ENCODE measurements at regions not wholly inside any gene's neighbourhood (a gene's known extent, or its start where the extent isn't known, plus 50 kb on each side); places are given as distances from the start of the nearest gene placed in this dataset.

- no peaks in the 10 kb centered on the region for H3K27me3 Mint-ChIP-seq
- H3K9me3 Mint-ChIP-seq (ENCODE audit: low read depth): no peaks in the 10 kb centered on the region
- no peak for ATAC-seq
- no peak for DNase-seq
- no peaks in the 10 kb centered on the region for H3K4me1 Mint-ChIP-seq
- ChIA-PET CTCF (no interaction called here), POLR2A (no interaction called here)
- H3K36me3 Mint-ChIP-seq (ENCODE audit: low read depth): no peaks in the 10 kb centered on the region
- H3K4me3 Mint-ChIP-seq: no peak overlapping the region
- no peak overlapping the region for H3K27ac Mint-ChIP-seq
- intact Hi-C loops (cut with DNase I, micrococcal nuclease): no loop called here
Measured at GRCh38 chr2:180231015-180231414, 223.9 kb upstream of the CWC22 start.

GRCh38 chr2:180227461-180227860 is 220.4 kb upstream of the CWC22 start:
- H3K4me1 Mint-ChIP-seq: no peaks in the 10 kb centered on the region
- intact Hi-C loops (cut with DNase I, micrococcal nuclease): no loop called here
- DNase-seq (no peak), ATAC-seq (no peak)
- POLR2A ChIA-PET: no interaction called here
- no peak overlapping the region for H3K4me3 Mint-ChIP-seq
- CTCF ChIA-PET: no interaction called here
- no peak overlapping the region for H3K27ac Mint-ChIP-seq
- no peaks in the 10 kb centered on the region for H3K27me3 Mint-ChIP-seq
- H3K9me3 Mint-ChIP-seq (ENCODE audit: low read depth): peaks cover 8% of the 10 kb centered on the region
- H3K36me3 Mint-ChIP-seq (ENCODE audit: low read depth): no peaks in the 10 kb centered on the region

GRCh38 chr2:180225118-180225517 is 218.0 kb upstream of the CWC22 start:
- intact Hi-C loops (cut with DNase I, micrococcal nuclease): no loop called here
- peaks cover 2% of the 10 kb centered on the region for H3K27me3 Mint-ChIP-seq
- H3K9me3 Mint-ChIP-seq (ENCODE audit: low read depth): peaks cover 8% of the 10 kb centered on the region
- H3K4me1 Mint-ChIP-seq: no peaks in the 10 kb centered on the region
- POLR2A ChIA-PET: no interaction called here
- DNase-seq (no peak), ATAC-seq (no peak)
- no peak overlapping the region for H3K27ac Mint-ChIP-seq
- CTCF ChIA-PET: interaction anchor here (0.6 to 0.9 kb wide), 2 partner anchors 72 to 488 kb away, joined by 3 read pairs; no protein-coding TSS in a partner anchor
- H3K4me3 Mint-ChIP-seq: no peak overlapping the region
- H3K36me3 Mint-ChIP-seq (ENCODE audit: low read depth): no peaks in the 10 kb centered on the region

GRCh38 chr2:180222644-180223043 is 215.5 kb upstream of the CWC22 start:
- no peak overlapping the region for H3K27ac Mint-ChIP-seq
- no peaks in the 10 kb centered on the region for H3K36me3 Mint-ChIP-seq (ENCODE audit: low read depth)
- H3K9me3 Mint-ChIP-seq (ENCODE audit: low read depth): peaks cover 8% of the 10 kb centered on the region
- ChIA-PET CTCF (no interaction called here), POLR2A (no interaction called here)
- DNase-seq (no peak), ATAC-seq (no peak)
- H3K27me3 Mint-ChIP-seq: peaks cover 2% of the 10 kb centered on the region
- no peaks in the 10 kb centered on the region for H3K4me1 Mint-ChIP-seq
- intact Hi-C loops (cut with DNase I, micrococcal nuclease): no loop called here
- H3K4me3 Mint-ChIP-seq: no peak overlapping the region

- ChIA-PET POLR2A (no interaction called here), CTCF (no interaction called here)
- ATAC-seq (no peak), DNase-seq (no peak)
- peaks cover 4% of the 10 kb centered on the region for H3K27me3 Mint-ChIP-seq
- H3K36me3 Mint-ChIP-seq (ENCODE audit: low read depth): no peaks in the 10 kb centered on the region
- intact Hi-C loops (cut with DNase I, micrococcal nuclease): no loop called here
- H3K4me3 Mint-ChIP-seq: no peak overlapping the region
- H3K4me1 Mint-ChIP-seq: no peaks in the 10 kb centered on the region
- peaks cover 3% of the 10 kb centered on the region for H3K9me3 Mint-ChIP-seq (ENCODE audit: low read depth)
- no peak overlapping the region for H3K27ac Mint-ChIP-seq
Measured at GRCh38 chr2:180219491-180219890, 212.4 kb upstream of the CWC22 start.

GRCh38 chr2:180208841-180209240 is 201.7 kb upstream of the CWC22 start:
- CTCF ChIA-PET: no interaction called here
- POLR2A ChIA-PET: no interaction called here
- no peak for ATAC-seq
- Mint-ChIP-seq H3K27me3 (no peaks in the 10 kb centered on the region), H3K36me3 (ENCODE audit: low read depth) (no peaks in the 10 kb centered on the region), H3K9me3 (ENCODE audit: low read depth) (no peaks in the 10 kb centered on the region), H3K4me3 (no peak overlapping the region), H3K27ac (no peak overlapping the region), H3K4me1 (no peaks in the 10 kb centered on the region)
- DNase-seq: no peak
- intact Hi-C loops (cut with DNase I, micrococcal nuclease): no loop called here

- intact Hi-C loops (cut with DNase I, micrococcal nuclease): no loop called here
- Mint-ChIP-seq H3K4me3 (no peak overlapping the region), H3K36me3 (ENCODE audit: low read depth) (no peaks in the 10 kb centered on the region), H3K4me1 (no peaks in the 10 kb centered on the region), H3K27ac (no peak overlapping the region), H3K27me3 (no peaks in the 10 kb centered on the region), H3K9me3 (ENCODE audit: low read depth) (no peaks in the 10 kb centered on the region)
- DNase-seq (no peak), ATAC-seq (no peak)
- ChIA-PET POLR2A (no interaction called here), CTCF (no interaction called here)
Measured at GRCh38 chr2:180205621-180206235, 198.6 kb upstream of the CWC22 start.

- Mint-ChIP-seq H3K9me3 (ENCODE audit: low read depth) (no peaks in the 10 kb centered on the region), H3K36me3 (ENCODE audit: low read depth) (no peaks in the 10 kb centered on the region), H3K4me1 (no peaks in the 10 kb centered on the region), H3K4me3 (no peak overlapping the region), H3K27ac (no peak overlapping the region), H3K27me3 (peaks cover 3% of the 10 kb centered on the region)
- CTCF ChIA-PET: no interaction called here
- no peak for DNase-seq
- POLR2A ChIA-PET: no interaction called here
- intact Hi-C loops (cut with DNase I, micrococcal nuclease): no loop called here
- no peak for ATAC-seq
Measured at GRCh38 chr2:180203972-180204371, 196.9 kb upstream of the CWC22 start.

GRCh38 chr2:180202467-180202951 is 195.4 kb upstream of the CWC22 start:
- ATAC-seq: no peak
- Mint-ChIP-seq H3K4me1 (no peaks in the 10 kb centered on the region), H3K9me3 (ENCODE audit: low read depth) (no peaks in the 10 kb centered on the region), H3K27ac (no peak overlapping the region), H3K36me3 (ENCODE audit: low read depth) (no peaks in the 10 kb centered on the region), H3K27me3 (peaks cover 3% of the 10 kb centered on the region), H3K4me3 (no peak overlapping the region)
- ChIA-PET CTCF (no interaction called here), POLR2A (no interaction called here)
- DNase-seq: no peak
- intact Hi-C loops (cut with DNase I, micrococcal nuclease): no loop called here

- POLR2A ChIA-PET: no interaction called here
- CTCF ChIA-PET: no interaction called here
- H3K9me3 Mint-ChIP-seq (ENCODE audit: low read depth): no peaks in the 10 kb centered on the region
- no peak overlapping the region for H3K4me3 Mint-ChIP-seq
- no peak for ATAC-seq
- no peaks in the 10 kb centered on the region for H3K36me3 Mint-ChIP-seq (ENCODE audit: low read depth)
- H3K27ac Mint-ChIP-seq: no peak overlapping the region
- DNase-seq: no peak
- intact Hi-C loops (cut with DNase I, micrococcal nuclease): no loop called here
- peaks cover 3% of the 10 kb centered on the region for H3K27me3 Mint-ChIP-seq
- no peaks in the 10 kb centered on the region for H3K4me1 Mint-ChIP-seq
Measured at GRCh38 chr2:180196419-180196977, 189.4 kb upstream of the CWC22 start.

GRCh38 chr2:180195847-180196246 is 188.8 kb upstream of the CWC22 start:
- Mint-ChIP-seq H3K27me3 (peaks cover 3% of the 10 kb centered on the region), H3K9me3 (ENCODE audit: low read depth) (no peaks in the 10 kb centered on the region), H3K4me3 (no peak overlapping the region), H3K4me1 (no peaks in the 10 kb centered on the region), H3K27ac (no peak overlapping the region), H3K36me3 (ENCODE audit: low read depth) (no peaks in the 10 kb centered on the region)
- POLR2A ChIA-PET: no interaction called here
- ATAC-seq: no peak
- CTCF ChIA-PET: no interaction called here
- DNase-seq: no peak
- intact Hi-C loops (cut with DNase I, micrococcal nuclease): no loop called here

- H3K36me3 Mint-ChIP-seq (ENCODE audit: low read depth): no peaks in the 10 kb centered on the region
- H3K27ac Mint-ChIP-seq: no peak overlapping the region
- no peak overlapping the region for H3K4me3 Mint-ChIP-seq
- H3K4me1 Mint-ChIP-seq: no peaks in the 10 kb centered on the region
- no peaks in the 10 kb centered on the region for H3K9me3 Mint-ChIP-seq (ENCODE audit: low read depth)
- ChIA-PET POLR2A (no interaction called here), CTCF (no interaction called here)
- DNase-seq: no peak
- intact Hi-C loops (cut with DNase I, micrococcal nuclease): no loop called here
- ATAC-seq: no peak
- no peaks in the 10 kb centered on the region for H3K27me3 Mint-ChIP-seq
Measured at GRCh38 chr2:180191432-180192124, 184.5 kb upstream of the CWC22 start.
